ENCODE measurements at regions not wholly inside any gene's neighbourhood (a gene's known extent, or its start where the extent isn't known, plus 50 kb on each side); places are given as distances from the start of the nearest gene placed in this dataset.

DNA sequence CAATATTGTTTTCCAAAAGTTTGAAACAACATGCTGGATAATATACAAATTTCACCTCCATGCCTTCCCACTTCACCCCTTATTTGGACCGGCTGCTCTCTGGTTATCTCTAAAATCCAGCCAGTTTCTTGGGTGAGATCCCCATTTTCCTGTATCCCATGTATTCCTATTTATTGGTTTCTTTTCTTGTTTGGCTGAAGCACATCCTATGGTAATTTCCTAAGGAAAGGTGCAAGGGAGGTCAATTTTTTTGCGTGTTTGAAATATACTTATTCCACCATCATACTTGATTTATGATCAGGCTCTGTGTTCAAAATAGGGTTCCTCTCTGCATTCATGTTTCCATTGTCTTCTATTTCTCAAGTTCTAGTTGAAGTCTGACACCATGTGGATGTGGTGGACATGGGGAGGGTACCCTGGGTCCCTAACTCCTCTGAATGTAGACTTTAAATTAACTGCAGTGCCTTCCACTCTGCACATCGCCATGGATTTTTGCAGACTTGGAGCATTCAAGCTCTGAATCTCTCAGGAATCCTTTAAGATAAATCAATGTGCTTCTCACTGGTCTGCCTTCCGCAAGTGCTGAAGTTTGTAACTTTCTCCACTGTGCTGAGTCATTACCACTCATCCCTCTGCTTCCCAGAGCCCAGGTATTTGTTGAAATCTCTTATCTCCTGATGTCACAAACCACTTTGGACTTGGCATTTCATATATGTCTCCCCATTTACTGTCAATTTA is 52.1 kb upstream of the TLE3 start:
- DNase-seq = peak; percentile 86

DNA sequence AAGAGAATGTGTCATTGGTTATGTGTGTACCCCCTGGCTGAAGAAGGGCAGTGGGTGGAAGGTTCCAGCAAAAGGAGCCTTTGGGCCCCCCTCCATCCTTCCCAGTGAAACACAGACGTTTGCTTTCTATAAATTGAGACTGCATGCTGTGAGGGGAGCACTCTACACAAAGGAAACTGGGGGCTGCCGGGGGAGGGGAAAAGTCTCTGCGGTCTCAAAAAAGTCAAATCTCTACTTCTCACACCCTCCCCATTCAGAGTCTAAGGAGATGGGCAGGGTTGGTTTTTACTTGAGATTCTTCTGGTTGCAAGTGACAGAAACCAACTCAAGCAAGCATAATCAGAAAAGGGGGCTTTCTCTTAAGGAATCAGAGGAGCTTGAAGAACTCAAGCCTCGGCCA is 50.1 kb upstream of the TLE3 start:
- no peak for DNase-seq
